Common myeloid progenitor, CD34-positive (primary cell): ENCODE measurements at regions not wholly inside any gene's neighbourhood (a gene's known extent, or its start where the extent isn't known, plus 50 kb on each side); places are given as distances from the start of the nearest gene placed in this dataset.

ENCODE experiments used
- CTCF ChIA-PET: fragments of 350-600 bp; sonication (Branson Sonifier 250); formaldehyde crosslinking; loops from one replicate; lab custom pipeline; 2021; ENCODE audit warnings: antibody characterized with exemption; lab: Charles Lee
- POLR2A ChIA-PET: fragments of 350-600 bp; sonication (Branson Sonifier 250); formaldehyde crosslinking; loops from one replicate; lab custom pipeline; 2021; ENCODE audit warnings: antibody characterized with exemption; lab: Charles Lee
- DNase-seq, 3 donors: peaks; one replicate each; pipeline versions ENCODE4 v3.0.0 to v3.0.0-alpha.2; 2013
- H3K27ac ChIP-seq, 2 experiments: 1 replicate in 1 of 2; 2 replicates in 1 of 2; pipeline ENCODE4 v1.7.0; 2013; ENCODE audit warnings: inconsistent platforms in 2 of 2, low read length in 2 of 2, mild to moderate bottlenecking in 2 of 2, low read depth in 1 of 2, moderate library complexity in 1 of 2; ENCODE audit not compliant: severe bottlenecking in 2 of 2, insufficient read depth in 1 of 2, poor library complexity in 1 of 2
- H3K27me3 ChIP-seq, 5 experiments: replicated peaks in 2 of 5; 1 replicate in 3 of 5; 2 replicates in 2 of 5; pipeline versions ENCODE4 v1.6.1 to v1.7.0; 2013; ENCODE audit warnings: low read length in 4 of 5, mild to moderate bottlenecking in 2 of 5, moderate library complexity in 2 of 5, inconsistent platforms in 1 of 5; ENCODE audit not compliant: insufficient read depth in 5 of 5, control insufficient read depth in 4 of 5
- H3K36me3 ChIP-seq, 4 experiments: 1 replicate in 2 of 4; 2 replicates in 2 of 4; pipeline versions ENCODE4 v1.6.1 to v1.7.0; 2013; ENCODE audit warnings: low read length in 3 of 4, control low read depth in 1 of 4, mild to moderate bottlenecking in 1 of 4; ENCODE audit not compliant: control insufficient read depth in 4 of 4, insufficient read depth in 4 of 4
- H3K4me1 ChIP-seq, 4 experiments: 1 replicate in 3 of 4; 2 replicates in 1 of 4; pipeline versions ENCODE4 v1.6.1 to v1.7.1; 2013; ENCODE audit warnings: low read length in 3 of 4, mild to moderate bottlenecking in 3 of 4, control low read depth in 1 of 4, inconsistent platforms in 1 of 4, moderate library complexity in 1 of 4; ENCODE audit not compliant: control insufficient read depth in 4 of 4, insufficient read depth in 4 of 4; ENCODE audit errors: control extremely low read depth in 1 of 4
- H3K4me3 ChIP-seq, 7 experiments: 1 replicate in 4 of 7; 2 replicates in 3 of 7; pipeline versions ENCODE4 v1.5.1 to v1.7.0; 2013; ENCODE audit warnings: mild to moderate bottlenecking in 7 of 7, low read length in 6 of 7, moderate library complexity in 6 of 7, inconsistent platforms in 2 of 7, low read depth in 2 of 7, control low read depth in 1 of 7; ENCODE audit not compliant: insufficient read depth in 4 of 7, control insufficient read depth in 1 of 7; ENCODE audit errors: extremely low read depth in 1 of 7
- H3K9me3 ChIP-seq, 5 experiments: 1 replicate in 4 of 5; 2 replicates in 1 of 5; pipeline versions ENCODE4 v1.6.1 to v1.7.1; 2013; ENCODE audit warnings: low read length in 4 of 5, mild to moderate bottlenecking in 2 of 5, inconsistent platforms in 1 of 5, low read depth in 1 of 5, moderate library complexity in 1 of 5; ENCODE audit not compliant: control insufficient read depth in 4 of 5, insufficient read depth in 2 of 5; ENCODE audit errors: control extremely low read depth in 1 of 5
- WGBS: methylation state at CpG from one replicate; pipeline ENCODE4 v1.1.5; 2013; ENCODE audit not compliant: insufficient coverage; 5-methylcytosine and 5-hydroxymethylcytosine counted together

- Histone ChIP-seq H3K4me3 (no peak overlapping the region), H3K4me1 (peaks cover 0 to 8% (median 1%) of the 10 kb centered on the region in 4 experiments), H3K27ac (no peak overlapping the region), H3K9me3 (no peaks in the 10 kb centered on the region), H3K36me3 (no peaks in the 10 kb centered on the region), H3K27me3 (no peaks in the 10 kb centered on the region)
- ChIA-PET POLR2A (no interaction called here), CTCF (no interaction called here)
- DNase-seq = no peak
- WGBS = 100% methylated on average over 3 of the region's 3 CpGs
These were observed 60.1 kb downstream of the NABP1 start for GRCh38 chr2:191738003-191738402.

GRCh38 chr2:191738667-191739066 is 60.7 kb downstream of the NABP1 start:
- CTCF ChIA-PET = no interaction called here
- POLR2A ChIA-PET = no interaction called here
- WGBS = 100% methylated on average over 1 of the region's 3 CpGs

DNA sequence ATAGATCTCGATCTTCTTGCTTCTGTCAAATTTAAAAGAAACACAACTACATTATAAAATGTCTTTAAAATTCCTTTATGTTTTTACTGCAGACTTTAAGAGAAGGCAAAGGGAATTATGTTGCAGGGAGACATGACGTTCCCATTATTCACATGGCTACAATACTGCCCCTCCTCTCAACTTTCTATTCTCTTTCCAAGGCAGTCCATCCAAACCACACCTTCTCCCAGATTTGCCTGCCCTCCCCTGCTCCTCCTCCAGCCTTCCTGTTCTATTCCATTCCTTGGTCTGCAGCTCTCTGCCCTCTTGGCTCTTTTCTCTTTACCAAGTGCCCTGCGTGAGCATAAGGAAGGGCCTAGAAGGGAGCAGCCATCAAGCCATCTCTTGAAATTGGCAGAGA is 61.3 kb downstream of the NABP1 start:
- Histone ChIP-seq H3K27ac (no peak overlapping the region), H3K27me3 (no peaks in the 10 kb centered on the region), H3K9me3 (no peaks in the 10 kb centered on the region), H3K4me3 (no peak overlapping the region), H3K36me3 (no peaks in the 10 kb centered on the region), H3K4me1 (peaks cover 0 to 8% (median 1%) of the 10 kb centered on the region in 4 experiments)
- WGBS = no CpG with 5 or more reads among the region's 3 CpGs
- POLR2A ChIA-PET = no interaction called here
- no peak for DNase-seq
- CTCF ChIA-PET = no interaction called here

More at GRCh38 chr2:191738667-191739066, 60.7 kb downstream of the NABP1 start:
- no peaks in the 10 kb centered on the region for H3K36me3 ChIP-seq
- H3K4me1 ChIP-seq = peaks cover 0 to 8% (median 1%) of the 10 kb centered on the region in 4 experiments
- no peaks in the 10 kb centered on the region for H3K9me3 ChIP-seq
- no peaks in the 10 kb centered on the region for H3K27me3 ChIP-seq
- DNase-seq = no peak
- no peak overlapping the region for H3K27ac ChIP-seq
- H3K4me3 ChIP-seq = no peak overlapping the region

DNA sequence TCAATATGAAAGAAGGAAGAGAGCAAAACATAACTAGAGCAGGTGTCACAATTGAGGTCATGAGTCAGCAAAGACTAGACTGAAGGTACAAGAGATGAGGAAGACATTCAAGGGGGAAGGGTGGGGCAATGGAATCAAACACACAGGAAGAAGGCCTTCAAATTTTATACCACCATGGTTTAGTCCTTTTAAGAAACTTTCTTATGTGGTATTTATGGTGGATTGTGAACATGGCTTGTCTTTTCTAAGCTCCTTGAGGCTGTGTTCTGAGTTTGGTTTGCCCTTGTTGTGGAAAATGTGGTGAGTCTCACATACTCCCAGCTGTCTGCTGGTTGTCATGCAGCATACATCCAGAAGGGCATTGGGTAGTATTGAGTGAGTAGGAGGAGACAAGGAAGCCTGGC is 62.1 kb downstream of the NABP1 start:
- H3K36me3 ChIP-seq = no peaks in the 10 kb centered on the region
- CTCF ChIA-PET = interaction anchor here (1.3 kb wide), 1 partner anchor 16 kb away, joined by 5 read pairs; no protein-coding TSS in a partner anchor
- H3K4me3 ChIP-seq = no peak overlapping the region
- DNase-seq = peak in 2 of 3 donors; percentile 37 to 56
- H3K4me1 ChIP-seq = peaks cover 0 to 8% (median 1%) of the 10 kb centered on the region in 4 experiments
- no peak overlapping the region for H3K27ac ChIP-seq
- no peaks in the 10 kb centered on the region for H3K9me3 ChIP-seq
- no peaks in the 10 kb centered on the region for H3K27me3 ChIP-seq
- POLR2A ChIA-PET = no interaction called here

DNA sequence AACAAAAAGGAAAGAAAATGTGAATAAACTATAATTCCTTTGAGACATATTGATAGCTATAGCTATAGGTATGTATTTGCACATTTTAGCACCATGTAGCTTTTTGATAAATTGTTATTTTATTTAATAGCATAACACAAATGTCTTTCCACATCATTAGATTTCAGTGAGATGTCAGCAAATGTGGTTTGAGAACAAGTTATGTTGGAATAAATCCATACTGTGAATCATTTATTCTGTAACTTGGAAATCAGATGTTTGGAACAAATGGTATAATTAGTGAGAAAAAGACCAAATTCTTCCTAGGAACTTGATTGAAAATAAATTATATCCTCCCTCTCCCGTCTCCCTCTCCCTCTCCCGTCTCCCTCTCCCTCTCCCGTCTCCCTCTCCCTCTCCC is 62.8 kb downstream of the NABP1 start:
- no peaks in the 10 kb centered on the region for H3K9me3 ChIP-seq
- H3K36me3 ChIP-seq = no peaks in the 10 kb centered on the region
- no peak overlapping the region for H3K4me3 ChIP-seq
- POLR2A ChIA-PET = no interaction called here
- CTCF ChIA-PET = interaction anchor here (1.3 kb wide), 1 partner anchor 16 kb away, joined by 5 read pairs; no protein-coding TSS in a partner anchor
- no CpG with 5 or more reads among the region's 3 CpGs for WGBS
- H3K27me3 ChIP-seq = no peaks in the 10 kb centered on the region
- H3K27ac ChIP-seq = no peak overlapping the region
- H3K4me1 ChIP-seq = peaks cover 0 to 8% (median 1%) of the 10 kb centered on the region in 4 experiments
- DNase-seq = no peak

- CTCF ChIA-PET = interaction anchor here (0.6 to 1.9 kb wide), 4 partner anchors 9 to 1771 kb away, joined by 3 to 4 read pairs (median 3); no protein-coding TSS in a partner anchor
- WGBS = 100% methylated on average over 5 of the region's 7 CpGs
- Histone ChIP-seq H3K4me3 (no peak overlapping the region), H3K36me3 (no peaks in the 10 kb centered on the region), H3K27me3 (no peaks in the 10 kb centered on the region), H3K4me1 (no peaks in the 10 kb centered on the region), H3K27ac (no peak overlapping the region), H3K9me3 (no peaks in the 10 kb centered on the region)
- POLR2A ChIA-PET = no interaction called here
- no peak for DNase-seq
These were observed 68.6 kb downstream of the NABP1 start for GRCh38 chr2:191746346-191747169.

GRCh38 chr2:191747170-191747530 is 69.2 kb downstream of the NABP1 start:
- no peak overlapping the region for H3K4me3 ChIP-seq
- H3K36me3 ChIP-seq = no peaks in the 10 kb centered on the region
- H3K4me1 ChIP-seq = no peaks in the 10 kb centered on the region
- H3K9me3 ChIP-seq = no peaks in the 10 kb centered on the region
- H3K27ac ChIP-seq = no peak overlapping the region
- H3K27me3 ChIP-seq = no peaks in the 10 kb centered on the region
- no peak for DNase-seq
- CTCF ChIA-PET = interaction anchor here (1.9 kb wide), 1 partner anchor 9 kb away, joined by 4 read pairs; no protein-coding TSS in a partner anchor
- WGBS = 100% methylated on average over 1 of the region's 3 CpGs
- POLR2A ChIA-PET = interaction anchor here (0.7 kb wide), 1 partner anchor 23 kb away, joined by 3 read pairs; no protein-coding TSS in a partner anchor
